Gastrocnemius medialis (tissue), 4 donors: ENCODE measurements at regions not wholly inside any gene's neighbourhood (a gene's known extent, or its start where the extent isn't known, plus 50 kb on each side); places are given as distances from the start of the nearest gene placed in this dataset.

Experiments
- ATAC-seq, 2 donors: fragments of 150-250 bp; one replicate each; pipeline ENCODE4 v1.9.1; 2016
- DNase-seq, 2 donors: peaks; one replicate each; pipeline ENCODE4 v3.0.0-alpha.2; 2019
- H3K27ac ChIP-seq, 4 donors: fragments of 200-600 bp; sonication (generic); 1 replicate in 1 of 4; 2 replicates in 3 of 4; pipeline ENCODE4 v1.5.1; 2016 to 2018; ENCODE audit warnings: mild to moderate bottlenecking in 2 of 4, moderate library complexity in 1 of 4
- H3K27me3 ChIP-seq, 3 donors: fragments of 200-600 bp; sonication (generic) in 2 of 3; 1 replicate in 1 of 3; 2 replicates in 2 of 3; pipeline versions ENCODE4 v1.5.1 to v1.6.0; 2016 to 2019; ENCODE audit warnings: mild to moderate bottlenecking in 1 of 3, moderate library complexity in 1 of 3
- H3K36me3 ChIP-seq, 2 donors: fragments of 200-600 bp; sonication (generic) in 1 of 2; one replicate each; pipeline ENCODE4 v1.5.1; 2017 to 2018
- H3K4me1 ChIP-seq, 2 donors: fragments of 200-600 bp; sonication (generic) in 1 of 2; one replicate each; pipeline ENCODE4 v1.5.1; 2016 to 2017; ENCODE audit warnings: mild to moderate bottlenecking in 2 of 2
- H3K4me3 ChIP-seq, 4 donors: fragments of 200-600 bp; sonication (generic) in 3 of 4; 1 replicate in 1 of 4; 2 replicates in 3 of 4; pipeline ENCODE4 v1.5.1; 2016 to 2019; ENCODE audit warnings: mild to moderate bottlenecking in 2 of 4
- H3K9me3 ChIP-seq, 3 donors: fragments of 200-600 bp; sonication (generic) in 2 of 3; 1 replicate in 1 of 3; 2 replicates in 2 of 3; pipeline ENCODE4 v1.5.1; 2016 to 2019
- POLR2A ChIP-seq, 2 donors: fragments of 450-650 bp; IDR thresholded peaks; one replicate each; pipeline ENCODE4 v1.6.1; 2017; ENCODE audit warnings: antibody characterized with exemption in 2 of 2, mild to moderate bottlenecking in 2 of 2, moderate library complexity in 2 of 2
- in situ Hi-C, 4 donors: fragments of 200-750 bp; cut with MboI; loops; one replicate each; pipeline versions ENCODE4 v1.15.0 to v1.8.0; 2017; ENCODE audit warnings: low sequenced_read_pairs in 4 of 4
- intact Hi-C: fragments of 100-400 bp; cut with DNase I; formaldehyde crosslinking; loops from one replicate; pipeline ENCODE4 v1.15.1; 2023; ENCODE audit warnings: low total_unique reads
- TF ChIP-seq, protein P1 (sequence below), 5 experiments: fragments of 450-650 bp in 3 of 5; fragments of 200-600 bp in 2 of 5; sonication (generic) in 2 of 5; IDR thresholded peaks in 4 of 5; conservative IDR thresholded peaks in 1 of 5; 1 replicate in 4 of 5; 2 replicates in 1 of 5; pipeline ENCODE4 v1.5.1; 2016 to 2019; ENCODE audit warnings: antibody characterized with exemption in 5 of 5, mild to moderate bottlenecking in 3 of 5, moderate library complexity in 3 of 5

DNA sequence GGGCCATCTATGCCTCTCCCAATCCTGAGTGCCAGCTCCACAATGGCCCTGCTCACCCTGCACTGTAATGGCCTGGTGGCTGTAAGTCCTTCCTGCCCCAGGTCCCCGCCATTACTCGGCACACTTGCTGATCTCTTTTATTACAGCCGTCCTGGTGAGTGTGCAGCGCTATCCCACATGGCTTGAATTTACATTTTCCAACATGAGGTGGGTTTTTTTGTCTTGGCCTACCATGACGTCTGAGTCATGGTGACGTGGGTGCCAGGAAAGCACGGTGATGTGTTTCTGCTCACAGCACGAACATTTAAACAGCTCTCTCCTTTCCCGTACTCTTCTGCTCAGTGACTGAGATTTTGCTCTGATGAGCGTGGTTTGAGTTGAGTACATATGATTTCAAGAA, 55.2 kb upstream of the FOXF1 start:
- peaks cover 13 to 31% (median 21%) of the 10 kb centered on the region in 3 donors for H3K27me3 ChIP-seq
- in situ Hi-C loops = no loop called here
- DNase-seq (no peak), ATAC-seq (no peak)
- H3K36me3 ChIP-seq = no peaks in the 10 kb centered on the region
- H3K4me3 ChIP-seq = no peak overlapping the region
- H3K9me3 ChIP-seq = no peaks in the 10 kb centered on the region
- no peaks in the 10 kb centered on the region for H3K4me1 ChIP-seq
- TF ChIP-seq, protein P1, sequence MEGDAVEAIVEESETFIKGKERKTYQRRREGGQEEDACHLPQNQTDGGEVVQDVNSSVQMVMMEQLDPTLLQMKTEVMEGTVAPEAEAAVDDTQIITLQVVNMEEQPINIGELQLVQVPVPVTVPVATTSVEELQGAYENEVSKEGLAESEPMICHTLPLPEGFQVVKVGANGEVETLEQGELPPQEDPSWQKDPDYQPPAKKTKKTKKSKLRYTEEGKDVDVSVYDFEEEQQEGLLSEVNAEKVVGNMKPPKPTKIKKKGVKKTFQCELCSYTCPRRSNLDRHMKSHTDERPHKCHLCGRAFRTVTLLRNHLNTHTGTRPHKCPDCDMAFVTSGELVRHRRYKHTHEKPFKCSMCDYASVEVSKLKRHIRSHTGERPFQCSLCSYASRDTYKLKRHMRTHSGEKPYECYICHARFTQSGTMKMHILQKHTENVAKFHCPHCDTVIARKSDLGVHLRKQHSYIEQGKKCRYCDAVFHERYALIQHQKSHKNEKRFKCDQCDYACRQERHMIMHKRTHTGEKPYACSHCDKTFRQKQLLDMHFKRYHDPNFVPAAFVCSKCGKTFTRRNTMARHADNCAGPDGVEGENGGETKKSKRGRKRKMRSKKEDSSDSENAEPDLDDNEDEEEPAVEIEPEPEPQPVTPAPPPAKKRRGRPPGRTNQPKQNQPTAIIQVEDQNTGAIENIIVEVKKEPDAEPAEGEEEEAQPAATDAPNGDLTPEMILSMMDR (IDR thresholded peaks at IDR 0.05 in 4 of 5, conservative IDR thresholded peaks at IDR 0.05 in 1 of 5) = no peak
- TF ChIP-seq POLR2A (IDR thresholded peaks at IDR 0.05) = no peak
- intact Hi-C loops = no loop called here
- H3K27ac ChIP-seq = no peak overlapping the region

- Histone ChIP-seq H3K27me3 (peaks cover 13 to 34% (median 19%) of the 10 kb centered on the region in 3 donors), H3K36me3 (no peaks in the 10 kb centered on the region), H3K4me1 (no peaks in the 10 kb centered on the region), H3K27ac (no peak overlapping the region), H3K9me3 (no peaks in the 10 kb centered on the region), H3K4me3 (no peak overlapping the region)
- in situ Hi-C loops = no loop called here
- intact Hi-C loops = no loop called here
- TF ChIP-seq POLR2A (IDR thresholded peaks at IDR 0.05) = no peak
- TF ChIP-seq, protein P1 (IDR thresholded peaks at IDR 0.05 in 4 of 5, conservative IDR thresholded peaks at IDR 0.05 in 1 of 5) = no peak
- no peak for DNase-seq
- no peak for ATAC-seq
These were observed 54.7 kb upstream of the FOXF1 start for GRCh38 chr16:86455640-86456039.

- in situ Hi-C loops = no loop called here
- Histone ChIP-seq H3K4me3 (no peak overlapping the region), H3K36me3 (no peaks in the 10 kb centered on the region), H3K27ac (no peak overlapping the region), H3K9me3 (no peaks in the 10 kb centered on the region), H3K27me3 (peaks cover 13 to 39% (median 14%) of the 10 kb centered on the region in 3 donors), H3K4me1 (no peaks in the 10 kb centered on the region)
- DNase-seq = no peak
- intact Hi-C loops = no loop called here
- TF ChIP-seq, protein P1 (IDR thresholded peaks at IDR 0.05 in 4 of 5, conservative IDR thresholded peaks at IDR 0.05 in 1 of 5) = no peak
- TF ChIP-seq POLR2A (IDR thresholded peaks at IDR 0.05) = no peak
- no peak for ATAC-seq
These were observed 52.7 kb upstream of the FOXF1 start for GRCh38 chr16:86457501-86458148.

DNA sequence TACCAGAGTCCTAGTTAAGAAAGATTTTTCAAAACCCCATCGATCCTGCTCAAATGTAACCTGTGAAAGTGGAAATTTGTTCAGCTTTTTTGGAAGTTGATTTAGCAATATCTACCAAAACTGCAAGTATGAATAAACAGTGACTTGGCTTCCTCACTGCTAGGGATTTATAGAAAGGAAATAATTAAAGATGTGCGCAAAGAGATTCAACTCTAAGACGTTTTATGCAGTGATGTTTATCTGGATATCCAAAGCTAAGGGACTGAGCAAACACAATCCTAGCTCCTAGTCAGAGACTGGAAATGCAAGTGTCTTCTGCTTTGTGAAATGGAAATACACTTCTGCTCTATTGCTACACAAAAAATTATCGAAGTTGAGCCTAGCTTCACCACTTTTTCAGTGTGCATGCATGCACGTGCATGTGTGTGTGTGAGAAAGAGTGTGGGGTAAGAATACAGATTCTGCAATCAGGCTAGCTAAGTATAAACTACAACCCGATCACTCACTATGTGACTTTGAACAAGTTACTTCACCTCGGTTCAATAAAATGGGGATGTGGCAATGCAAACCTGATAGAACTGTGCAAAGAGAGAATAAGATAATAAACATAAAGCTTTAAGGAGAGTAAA, 52.1 kb upstream of the FOXF1 start:
- Histone ChIP-seq H3K9me3 (no peaks in the 10 kb centered on the region), H3K27me3 (peaks cover 13 to 39% (median 14%) of the 10 kb centered on the region in 3 donors), H3K4me3 (no peak overlapping the region), H3K36me3 (no peaks in the 10 kb centered on the region), H3K4me1 (no peaks in the 10 kb centered on the region), H3K27ac (no peak overlapping the region)
- TF ChIP-seq POLR2A (IDR thresholded peaks at IDR 0.05) = no peak
- TF ChIP-seq, protein P1 (IDR thresholded peaks at IDR 0.05 in 4 of 5, conservative IDR thresholded peaks at IDR 0.05 in 1 of 5) = no peak
- no peak for ATAC-seq
- intact Hi-C loops (no loop called here), in situ Hi-C loops (no loop called here)
- DNase-seq = no peak
